Panc1 (cell line): ENCODE measurements at regions not wholly inside any gene's neighbourhood (a gene's known extent, or its start where the extent isn't known, plus 50 kb on each side); places are given as distances from the start of the nearest gene placed in this dataset.

ENCODE experiments used
- REST ChIP-seq, 2 experiments: IDR thresholded peaks; 2 replicates each; pipeline ENCODE4 v1.6.1; 2011 to 2012; ENCODE audit warnings: low read depth in 2 of 2, control low read depth in 1 of 2, low read length in 1 of 2, mild to moderate bottlenecking in 1 of 2, moderate library complexity in 1 of 2; ENCODE audit not compliant: insufficient read depth in 1 of 2
- TCF7L2 ChIP-seq: IDR thresholded peaks from 2 replicates; pipeline ENCODE4 v1.6.1; 2011; ENCODE audit warnings: mild to moderate bottlenecking, low read depth, low read length, inconsistent platforms
- TF ChIP-seq, protein P1 (sequence below): fragments of 450-650 bp; IDR thresholded peaks from 2 replicates; pipeline ENCODE4 v1.5.1; 2017; ENCODE audit warnings: mild to moderate bottlenecking

DNA sequence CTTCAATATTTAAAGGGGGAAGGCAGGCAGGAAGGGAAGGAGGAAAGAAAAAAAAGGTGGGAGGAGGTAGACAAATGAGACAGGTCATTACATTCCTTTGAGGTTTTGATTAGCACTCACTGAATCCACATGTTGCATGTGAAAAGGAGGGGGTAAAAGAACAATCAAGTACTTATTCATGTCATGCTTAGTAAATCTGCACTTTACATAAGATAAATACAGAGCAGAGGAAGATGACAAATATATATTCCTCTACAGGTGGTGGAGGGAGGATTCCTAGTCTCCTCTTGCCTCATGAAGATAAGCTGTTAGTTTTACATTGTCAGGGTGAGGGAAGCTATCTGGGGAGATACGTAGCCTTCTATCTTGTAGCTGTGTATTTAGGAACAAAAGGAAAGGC is 1645.4 kb upstream of the SPRY2 start:
- TF ChIP-seq, protein P1, sequence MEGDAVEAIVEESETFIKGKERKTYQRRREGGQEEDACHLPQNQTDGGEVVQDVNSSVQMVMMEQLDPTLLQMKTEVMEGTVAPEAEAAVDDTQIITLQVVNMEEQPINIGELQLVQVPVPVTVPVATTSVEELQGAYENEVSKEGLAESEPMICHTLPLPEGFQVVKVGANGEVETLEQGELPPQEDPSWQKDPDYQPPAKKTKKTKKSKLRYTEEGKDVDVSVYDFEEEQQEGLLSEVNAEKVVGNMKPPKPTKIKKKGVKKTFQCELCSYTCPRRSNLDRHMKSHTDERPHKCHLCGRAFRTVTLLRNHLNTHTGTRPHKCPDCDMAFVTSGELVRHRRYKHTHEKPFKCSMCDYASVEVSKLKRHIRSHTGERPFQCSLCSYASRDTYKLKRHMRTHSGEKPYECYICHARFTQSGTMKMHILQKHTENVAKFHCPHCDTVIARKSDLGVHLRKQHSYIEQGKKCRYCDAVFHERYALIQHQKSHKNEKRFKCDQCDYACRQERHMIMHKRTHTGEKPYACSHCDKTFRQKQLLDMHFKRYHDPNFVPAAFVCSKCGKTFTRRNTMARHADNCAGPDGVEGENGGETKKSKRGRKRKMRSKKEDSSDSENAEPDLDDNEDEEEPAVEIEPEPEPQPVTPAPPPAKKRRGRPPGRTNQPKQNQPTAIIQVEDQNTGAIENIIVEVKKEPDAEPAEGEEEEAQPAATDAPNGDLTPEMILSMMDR: no peak
- TF ChIP-seq REST (IDR thresholded peaks at IDR 0.05; ENCODE audit: insufficient read depth in 1 of 2, low read depth in 2 of 2, low read length in 1 of 2): no peak
- TF ChIP-seq TCF7L2: no peak
